ENCODE measurements at regions not wholly inside any gene's neighbourhood (a gene's known extent, or its start where the extent isn't known, plus 50 kb on each side); places are given as distances from the start of the nearest gene placed in this dataset.

GRCh38 chr1:101406271-101406670, 169.5 kb downstream of the S1PR1 start:
- no peak for TF ChIP-seq CTCF (IDR thresholded peaks at IDR 0.05; ENCODE audit: low read depth, low read length)
- no peak for DNase-seq (ENCODE audit: extremely low read depth, low read depth)

- no peak for TF ChIP-seq CTCF (IDR thresholded peaks at IDR 0.05; ENCODE audit: low read depth, low read length)
- no peak for DNase-seq (ENCODE audit: extremely low read depth, low read depth)
Observed at GRCh38 chr1:101406681-101407080, 169.9 kb downstream of the S1PR1 start.

GRCh38 chr1:101407505-101408211, 170.8 kb downstream of the S1PR1 start:
- TF ChIP-seq CTCF (IDR thresholded peaks at IDR 0.05; ENCODE audit: low read depth, low read length): no peak
- DNase-seq (ENCODE audit: extremely low read depth, low read depth): no peak

GRCh38 chr1:101408212-101409042, 171.6 kb downstream of the S1PR1 start:
- TF ChIP-seq CTCF (IDR thresholded peaks at IDR 0.05; ENCODE audit: low read depth, low read length): no peak
- DNase-seq (ENCODE audit: extremely low read depth, low read depth): no peak

GRCh38 chr1:101409102-101409501, 172.3 kb downstream of the S1PR1 start:
- DNase-seq (ENCODE audit: extremely low read depth, low read depth): no peak
- no peak for TF ChIP-seq CTCF (IDR thresholded peaks at IDR 0.05; ENCODE audit: low read depth, low read length)

- no peak for TF ChIP-seq CTCF (IDR thresholded peaks at IDR 0.05; ENCODE audit: low read depth, low read length)
- DNase-seq (ENCODE audit: extremely low read depth, low read depth): no peak
Observed at GRCh38 chr1:101410048-101410878, 173.4 kb downstream of the S1PR1 start.

Data from AG09319 (cell line).